ENCODE measurements at regions not wholly inside any gene's neighbourhood (a gene's known extent, or its start where the extent isn't known, plus 50 kb on each side); places are given as distances from the start of the nearest gene placed in this dataset.

- no peak for TF ChIP-seq CTCF (conservative IDR thresholded peaks at IDR 0.05 in 1 of 2, IDR thresholded peaks at IDR 0.05 in 1 of 2; ENCODE audit: low read depth in 1 of 2, low read length in 2 of 2)
- TF ChIP-seq EZH2 (IDR thresholded peaks at IDR 0.05; ENCODE audit: low read length, missing control alignments), result no peak
Observed at GRCh38 chr12:25796523-25797000, 161.9 kb upstream of the RASSF8 start.

Data from fibroblast of lung (primary cell).